ENCODE measurements at regions not wholly inside any gene's neighbourhood (a gene's known extent, or its start where the extent isn't known, plus 50 kb on each side); places are given as distances from the start of the nearest gene placed in this dataset.

- DNase-seq: no peak
These were observed 74.7 kb upstream of the PTPRM start for GRCh38 chr18:7492385-7492784.

GRCh38 chr18:7497081-7497480, 70.0 kb upstream of the PTPRM start:
- no peak for DNase-seq

DNA sequence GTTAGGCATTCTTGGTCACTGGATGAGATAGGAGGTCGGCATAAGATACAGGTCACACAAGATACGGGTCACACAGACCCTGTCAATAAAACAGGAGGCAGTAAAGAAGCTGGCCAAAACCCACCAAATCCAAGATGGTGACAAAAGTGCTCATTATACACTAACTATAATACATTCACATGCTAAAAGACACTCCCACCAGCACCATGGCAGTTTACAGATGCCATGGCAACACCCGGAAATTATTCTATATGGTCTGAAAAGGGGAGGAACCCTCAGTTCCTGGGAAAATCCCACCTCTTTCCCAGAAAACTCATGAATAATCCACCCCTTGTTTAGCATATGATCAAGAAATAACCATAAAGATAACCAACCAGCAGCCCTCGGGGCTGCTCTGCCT, 56.0 kb upstream of the PTPRM start:
- DNase-seq: no peak

- no peak for DNase-seq
These were observed 54.8 kb upstream of the PTPRM start for GRCh38 chr18:7512348-7512747.

GRCh38 chr18:7512990-7513389, 54.1 kb upstream of the PTPRM start:
- DNase-seq: no peak

DNA sequence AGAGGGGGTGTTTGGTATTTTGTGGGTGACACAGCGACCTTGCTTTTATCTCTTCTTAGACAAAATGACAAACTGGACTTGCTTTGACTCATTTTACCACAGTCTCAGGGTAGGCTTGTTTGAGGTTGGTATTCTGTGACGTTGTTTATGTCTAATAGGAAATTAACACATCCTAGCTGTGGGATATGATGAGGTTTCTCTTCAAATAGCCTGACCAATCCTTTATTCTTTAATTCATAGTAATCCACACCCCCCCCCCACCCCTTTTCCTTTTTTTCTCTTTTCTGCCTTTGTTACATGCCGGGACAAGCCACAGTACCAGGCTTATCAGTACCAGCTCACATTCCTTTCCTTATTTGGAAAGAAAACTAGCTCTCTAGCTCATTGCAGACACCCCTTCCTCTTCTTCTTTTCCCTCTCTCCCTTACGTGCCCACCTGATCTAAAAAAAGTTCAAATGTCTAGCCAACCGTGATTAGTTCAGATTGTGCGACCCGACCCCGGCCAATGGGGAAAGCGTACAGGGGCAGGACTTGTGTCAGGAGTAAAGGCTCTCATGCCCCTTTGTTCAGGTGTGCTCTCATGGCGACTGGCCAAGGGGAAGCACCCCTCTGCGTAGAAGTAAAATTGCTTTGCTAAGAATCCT, 52.2 kb upstream of the PTPRM start:
- no peak for DNase-seq

DNA sequence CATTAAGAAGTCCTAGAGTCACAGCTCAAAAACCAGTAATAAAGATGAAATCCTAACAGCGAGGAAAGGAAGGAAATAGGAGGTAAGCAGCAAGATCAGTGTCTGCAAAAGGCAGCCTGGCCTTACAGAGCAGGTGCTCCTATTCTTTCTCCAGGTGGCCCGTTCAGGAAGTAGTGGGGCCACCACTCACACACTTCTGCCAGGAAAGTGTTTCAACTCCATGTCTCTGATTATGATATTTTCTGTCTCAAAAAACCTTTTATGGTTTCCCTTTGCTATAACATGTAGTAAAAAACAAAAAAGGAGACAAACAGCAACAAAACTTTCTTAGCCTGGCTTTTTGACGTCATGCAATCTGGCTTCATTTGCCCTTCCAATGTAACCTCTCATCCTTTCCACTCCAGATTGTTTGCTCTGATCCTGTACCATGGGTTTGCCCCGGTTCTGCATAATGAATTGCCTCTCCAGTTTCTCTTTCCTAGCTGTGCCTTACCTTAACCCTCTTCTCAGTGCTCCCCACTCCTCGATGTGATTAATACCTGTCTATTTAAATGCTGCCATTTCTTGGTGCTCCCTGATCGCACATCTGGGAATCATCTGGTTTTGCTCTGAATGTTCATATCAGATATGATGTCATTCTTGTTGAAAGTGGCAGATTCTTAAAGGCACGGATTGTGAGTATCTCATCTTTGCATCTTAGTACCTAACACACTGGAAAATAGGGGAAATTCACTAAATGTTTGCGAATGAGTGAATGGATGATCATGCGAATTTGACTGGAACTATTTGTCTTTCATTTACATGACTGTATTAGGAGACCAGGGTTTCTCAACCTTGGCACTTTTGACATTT, 50.6 kb upstream of the PTPRM start:
- DNase-seq: no peak
